ENCODE measurements at regions not wholly inside any gene's neighbourhood (a gene's known extent, or its start where the extent isn't known, plus 50 kb on each side); places are given as distances from the start of the nearest gene placed in this dataset.
"Not testable (repeated sequence)": the region's sequence is repeated elsewhere in the genome, so short reads cannot be mapped to it uniquely, and the experiment has no call there.

GRCh38 chr2:61677306-61677705 is 139.2 kb upstream of the XPO1 start:
- no peak for DNase-seq (ENCODE audit: low read depth in 2 of 2)

DNA sequence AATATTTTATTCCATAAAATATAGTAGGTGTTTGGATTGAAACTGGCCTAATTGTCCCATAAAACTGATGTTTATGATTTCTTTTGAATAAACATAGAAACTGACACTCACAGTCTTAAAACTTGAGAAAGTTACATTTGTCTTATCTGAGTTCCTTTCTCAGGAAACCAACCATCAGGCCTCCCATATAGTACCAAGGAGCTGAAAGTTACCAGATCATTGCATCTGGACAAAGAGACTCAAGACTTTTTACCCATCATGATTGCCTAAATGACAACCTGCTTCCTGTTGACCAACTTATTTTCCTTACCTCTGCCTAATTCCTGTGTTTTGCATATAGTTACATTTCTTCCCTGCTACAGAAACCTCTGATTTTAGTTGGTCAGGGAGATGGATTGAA is 137.0 kb upstream of the XPO1 start:
- DNase-seq (ENCODE audit: low read depth in 2 of 2) = no peak

DNA sequence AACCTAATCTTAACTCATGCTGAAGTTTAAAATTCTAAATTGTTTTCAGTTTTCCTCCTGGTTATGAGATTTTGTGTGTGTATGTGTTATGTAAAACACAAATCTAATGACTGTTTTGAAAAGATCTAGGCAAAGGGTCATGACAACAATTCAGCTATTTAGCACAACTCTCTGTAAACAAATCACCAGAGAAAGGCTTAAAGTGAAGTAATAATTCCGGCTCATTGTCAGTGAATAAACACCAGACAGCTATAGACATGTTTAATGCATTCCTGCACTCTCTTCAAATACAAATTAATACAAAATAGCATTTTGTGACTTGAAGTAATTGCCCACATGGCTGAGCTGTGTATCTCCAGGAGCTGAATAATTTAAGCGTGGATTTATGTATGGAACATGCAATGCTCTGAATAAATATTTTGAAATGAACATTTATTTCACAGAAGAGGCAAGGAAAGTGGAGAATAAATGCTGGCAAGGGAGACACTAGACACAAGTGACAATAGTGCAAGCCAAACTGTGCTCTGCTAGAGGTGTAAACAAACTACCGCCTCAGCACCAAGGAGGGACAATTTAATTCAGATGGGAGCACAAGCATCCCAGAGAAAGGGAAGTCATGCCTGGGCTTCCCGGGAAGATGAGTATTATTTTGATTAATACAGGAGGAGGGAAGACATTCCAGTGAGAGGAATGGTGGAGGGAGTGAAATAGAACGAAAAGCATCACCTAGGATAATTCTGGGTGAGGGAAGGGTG is 133.6 kb upstream of the XPO1 start:
- peak in 1 of 2 donors; percentile 12 for DNase-seq (ENCODE audit: low read depth in 2 of 2)

- DNase-seq (ENCODE audit: low read depth in 2 of 2) = peak; percentile 66 to 77
These were observed 132.7 kb upstream of the XPO1 start for GRCh38 chr2:61670591-61671501.

DNA sequence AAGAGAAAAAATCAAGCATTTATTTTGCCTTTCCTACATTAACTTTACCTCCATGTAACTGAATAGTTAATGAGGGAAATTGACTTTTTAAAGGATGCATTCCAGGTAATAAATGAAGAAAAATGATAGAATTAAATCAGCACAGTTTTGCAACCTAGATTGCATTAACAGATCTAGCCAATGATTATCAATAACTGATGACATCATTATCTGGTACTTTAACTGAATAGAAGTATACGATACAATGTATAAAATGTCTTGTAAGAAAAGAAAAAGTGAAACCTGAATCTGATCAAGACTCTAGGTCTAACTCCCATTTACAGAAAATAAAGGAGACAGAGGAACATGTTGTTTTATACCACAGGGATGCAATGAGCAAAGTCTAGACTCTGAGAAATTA is 126.0 kb upstream of the XPO1 start:
- DNase-seq (ENCODE audit: low read depth in 2 of 2) = no peak

- DNase-seq (ENCODE audit: low read depth in 2 of 2) = no peak
These were observed 124.8 kb upstream of the XPO1 start for GRCh38 chr2:61662990-61663389.

- no peak for DNase-seq (ENCODE audit: low read depth in 2 of 2)
These were observed 122.6 kb upstream of the XPO1 start for GRCh38 chr2:61660511-61661388.

- DNase-seq (ENCODE audit: low read depth in 2 of 2) = peak in 1 of 2 donors; percentile 47
These were observed 121.0 kb upstream of the XPO1 start for GRCh38 chr2:61658841-61659780.

DNA sequence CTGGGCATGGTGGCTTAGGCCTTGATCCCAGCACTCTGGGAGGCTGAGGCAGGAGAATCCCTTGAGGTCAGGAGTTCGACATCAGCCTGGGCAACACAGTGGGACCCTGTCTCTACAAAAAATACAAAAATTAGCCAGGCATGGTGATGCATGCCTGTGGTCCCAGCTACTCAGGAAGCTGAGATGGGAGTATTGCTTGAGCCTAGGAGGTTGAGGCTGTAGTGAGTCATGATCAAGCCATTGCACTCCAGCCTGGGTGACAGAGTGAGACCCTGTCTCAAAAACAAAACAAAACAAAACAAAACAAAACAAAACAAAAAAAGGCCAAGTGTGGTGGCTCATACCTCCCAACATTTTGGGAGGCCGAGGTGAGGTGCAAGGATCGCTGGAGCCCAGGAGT is 111.8 kb upstream of the XPO1 start:
- DNase-seq (ENCODE audit: low read depth in 2 of 2) = not testable (repeated sequence)

DNA sequence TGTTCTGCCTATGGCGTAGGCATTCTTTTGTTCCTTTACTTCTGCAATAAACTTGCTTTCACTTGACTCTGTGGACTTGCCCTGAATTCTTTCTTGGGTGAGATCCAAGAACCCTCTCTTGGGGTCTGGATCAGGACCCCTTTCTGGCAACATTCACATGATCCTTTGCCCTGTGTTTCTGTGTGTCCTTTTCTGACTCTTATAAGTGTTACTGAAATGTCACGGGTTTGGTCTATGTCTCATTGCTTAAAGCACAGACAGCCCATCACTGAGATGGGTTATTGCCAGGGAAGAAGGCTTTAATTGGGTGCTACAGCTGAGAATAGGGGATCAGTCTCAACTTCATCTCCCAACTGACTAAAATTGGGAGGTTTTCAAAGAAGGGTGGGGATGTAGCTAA is 110.9 kb upstream of the XPO1 start:
- DNase-seq (ENCODE audit: low read depth in 2 of 2) = no peak

DNA sequence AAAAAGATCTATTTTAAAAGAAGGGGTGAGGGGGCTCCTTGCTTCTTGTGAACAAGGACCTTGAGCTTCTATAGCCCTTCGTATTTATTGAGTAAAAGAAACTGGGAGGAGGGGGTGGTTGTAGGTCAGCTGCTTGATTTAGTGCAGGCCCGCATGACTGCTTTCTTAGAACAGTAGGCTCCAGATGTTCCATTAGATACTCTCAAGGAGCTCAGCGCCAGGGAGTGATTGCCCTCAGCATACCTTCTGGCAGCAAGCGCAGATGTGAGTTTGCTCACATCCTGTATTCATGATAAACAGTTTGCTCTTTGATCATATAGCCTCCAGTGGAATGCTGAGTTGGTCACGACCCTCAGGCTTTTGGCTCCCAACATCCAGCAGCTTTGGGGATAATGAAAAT is 108.9 kb upstream of the XPO1 start:
- DNase-seq (ENCODE audit: low read depth in 2 of 2) = no peak

GRCh38 chr2:61645911-61646310 is 107.8 kb upstream of the XPO1 start:
- DNase-seq (ENCODE audit: low read depth in 2 of 2) = no peak

GRCh38 chr2:61643153-61643552 is 105.0 kb upstream of the XPO1 start:
- DNase-seq (ENCODE audit: low read depth in 2 of 2) = not testable (repeated sequence)

DNA sequence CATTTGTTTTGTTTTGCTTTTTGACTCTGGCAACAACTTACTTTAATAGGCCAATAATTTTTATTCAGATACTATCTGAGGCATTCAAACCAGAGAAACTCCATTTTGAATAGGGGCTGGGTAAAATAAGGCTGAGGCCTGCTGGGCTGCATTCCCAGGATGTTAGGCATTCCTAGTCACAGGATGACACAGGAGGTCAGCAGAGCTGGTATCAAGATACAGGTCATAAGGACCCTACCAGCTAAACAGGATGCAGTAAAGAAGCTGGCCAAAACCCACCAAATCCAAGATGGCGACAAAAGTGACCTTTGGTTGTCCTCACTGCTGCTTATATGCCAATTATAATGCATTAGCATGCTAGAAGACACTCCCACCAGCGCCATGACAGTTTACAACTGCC is 102.2 kb upstream of the XPO1 start:
- no peak for DNase-seq (ENCODE audit: low read depth in 2 of 2)

DNA sequence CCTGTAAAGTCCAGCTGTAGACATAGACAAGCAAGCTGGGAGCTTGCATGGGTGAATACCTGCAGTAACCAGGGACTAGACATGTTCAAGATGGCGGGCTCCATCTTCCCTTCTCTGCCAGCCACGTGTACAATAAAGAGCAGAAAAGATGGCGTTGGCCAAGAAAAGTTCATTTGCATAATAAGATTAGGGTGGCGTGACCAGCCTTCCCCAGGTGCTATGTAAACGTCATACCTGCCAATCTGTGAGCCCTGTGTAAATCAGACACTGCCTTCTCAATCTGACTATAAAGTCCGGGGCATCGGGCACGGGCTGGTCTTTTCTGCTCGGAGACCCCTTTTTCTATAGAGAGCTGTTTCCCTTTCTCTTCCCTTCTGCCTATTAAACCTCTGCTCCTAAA is 101.6 kb upstream of the XPO1 start:
- no peak for DNase-seq (ENCODE audit: low read depth in 2 of 2)

DNA sequence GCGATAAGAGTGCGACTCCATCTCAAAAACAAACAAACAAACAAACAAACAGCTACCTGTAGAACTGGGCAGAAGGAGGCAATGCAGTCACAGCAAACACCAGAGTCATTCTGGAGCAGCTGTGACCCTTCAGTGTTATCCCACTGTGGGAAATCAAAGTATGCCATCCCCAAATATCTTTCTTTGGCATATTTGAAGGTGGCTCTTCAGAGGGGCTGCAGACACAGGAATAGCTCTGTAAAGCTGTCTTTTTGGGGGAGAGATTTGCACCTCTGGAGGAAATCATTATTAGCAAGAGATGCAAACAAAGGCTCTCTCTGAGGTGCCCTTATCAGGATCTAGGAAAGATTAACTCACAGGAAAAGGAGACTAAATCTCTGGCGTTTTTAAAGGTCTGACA is 98.5 kb upstream of the XPO1 start:
- DNase-seq (ENCODE audit: low read depth in 2 of 2) = no peak

DNA sequence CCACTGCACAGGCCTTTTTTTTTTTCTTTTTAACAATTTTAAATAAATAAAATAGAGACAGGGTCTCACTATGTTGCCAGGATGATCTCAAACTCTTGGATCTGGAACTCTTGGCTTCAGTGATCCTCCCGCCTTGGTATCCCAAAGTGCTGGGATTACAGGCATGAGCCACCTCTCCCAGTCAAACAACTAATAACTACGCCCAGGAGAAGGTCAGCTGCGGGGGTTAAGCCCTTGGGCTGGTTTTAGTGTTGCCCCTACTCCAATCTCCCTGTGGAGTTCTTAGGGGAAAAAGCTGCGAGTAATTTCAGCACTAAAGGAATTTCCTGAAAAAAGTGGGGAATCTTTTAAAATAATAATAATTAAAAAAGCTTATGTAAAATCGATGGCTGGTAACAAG is 96.4 kb upstream of the XPO1 start:
- no peak for DNase-seq (ENCODE audit: low read depth in 2 of 2)

DNA sequence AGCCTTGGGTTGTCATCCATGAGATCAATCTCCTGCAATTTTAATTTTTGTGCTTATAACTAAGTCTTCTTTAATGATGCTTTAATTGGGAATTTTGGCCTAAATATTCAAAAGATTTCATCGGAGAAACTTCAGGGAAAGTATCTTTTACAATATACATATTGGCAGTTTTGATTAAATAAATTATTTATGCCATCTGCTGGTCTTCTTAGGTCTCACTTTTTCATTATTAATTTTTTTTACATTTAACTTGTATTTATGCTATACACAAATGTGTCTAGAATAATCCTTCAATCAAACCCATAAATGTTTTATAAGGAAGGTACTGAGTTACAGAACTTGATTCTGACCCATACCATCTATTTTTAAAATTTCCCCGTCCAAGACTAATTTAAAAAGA is 95.1 kb upstream of the XPO1 start:
- DNase-seq (ENCODE audit: low read depth in 2 of 2) = no peak

DNA sequence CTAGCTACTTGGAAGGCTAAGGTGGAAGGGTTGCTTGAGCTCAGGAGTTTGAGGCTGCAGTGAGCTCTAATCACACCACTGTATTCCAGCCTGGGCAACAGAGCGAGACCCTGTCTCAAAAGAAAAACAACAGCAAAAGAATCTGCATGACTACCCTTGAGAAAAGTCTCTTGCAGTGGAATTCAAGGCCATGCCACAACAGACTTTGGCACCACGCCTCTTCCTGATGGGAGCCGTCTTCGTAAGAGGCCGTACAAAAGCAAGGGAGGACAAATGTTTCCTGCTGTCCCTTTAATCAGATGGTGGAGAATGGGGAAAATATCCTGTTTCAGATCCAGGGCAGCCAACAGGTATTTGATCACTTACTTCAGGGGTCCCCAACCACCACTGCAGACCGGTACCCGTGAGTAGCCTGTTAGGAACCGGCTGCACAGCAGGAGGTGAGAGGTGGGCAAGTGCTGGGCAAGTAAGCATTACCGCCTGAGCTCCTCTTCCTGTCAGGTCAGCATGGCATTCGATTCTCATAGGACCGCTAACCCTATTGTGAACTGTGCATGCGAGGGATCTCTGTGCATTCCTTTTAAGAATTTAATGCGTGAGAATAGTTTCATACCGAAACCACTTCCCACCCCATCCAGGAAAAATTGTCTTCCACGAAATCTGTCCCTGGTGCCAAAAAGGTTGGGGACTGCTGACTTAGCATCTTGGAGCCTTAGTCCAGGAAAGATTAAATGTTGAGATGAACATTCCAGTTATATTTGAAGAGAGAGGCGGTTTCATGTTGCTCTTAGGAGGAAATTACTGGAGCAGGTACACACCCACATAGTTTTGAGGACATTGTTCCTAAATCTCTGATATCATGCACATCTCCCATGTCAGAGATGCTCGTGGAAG is 94.4 kb upstream of the XPO1 start:
- DNase-seq (ENCODE audit: low read depth in 2 of 2) = peak in 1 of 2 donors; percentile 8

DNA sequence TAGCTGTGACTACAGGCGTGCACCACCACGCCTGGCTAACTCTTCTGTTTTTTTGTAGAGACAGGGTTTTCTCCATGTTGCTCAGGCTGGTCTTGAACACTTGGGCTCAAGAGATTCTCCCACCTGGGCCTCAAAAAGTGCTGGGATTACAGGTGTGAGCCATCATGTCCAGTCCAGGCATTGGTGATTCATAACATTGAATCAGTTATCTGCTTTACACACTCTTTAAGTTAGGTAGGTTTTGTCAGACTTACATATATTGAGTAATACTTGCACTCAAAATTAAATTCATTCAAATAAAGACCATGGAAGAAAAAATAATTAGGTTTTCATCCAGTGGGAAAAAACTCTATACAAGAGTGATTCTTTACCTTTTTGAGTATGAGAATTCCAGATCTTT is 93.2 kb upstream of the XPO1 start:
- no peak for DNase-seq (ENCODE audit: low read depth in 2 of 2)
